ENCODE measurements at regions not wholly inside any gene's neighbourhood (a gene's known extent, or its start where the extent isn't known, plus 50 kb on each side); places are given as distances from the start of the nearest gene placed in this dataset.

- POLR2A ChIA-PET (ENCODE audit: partially characterized antibody) = no interaction called here
- Histone ChIP-seq H2BK15ac (ENCODE audit: low read length) (no peak overlapping the region), H3K4ac (replicated peaks; ENCODE audit: insufficient read length, low read depth, low read length) (no peak overlapping the region), H2BK12ac (ENCODE audit: low read depth, low read length) (no peak overlapping the region), H3K27me3 (replicated peaks in 1 of 4; ENCODE audit: control insufficient read depth in 3 of 4, extremely low read depth in 1 of 4, insufficient read depth in 3 of 4, low read length in 3 of 4) (peaks cover 0 to 4% (median 1%) of the 10 kb centered on the region in 4 experiments; a peak in 2 of 7 replicates), H3K9ac (replicated peaks in 1 of 4; ENCODE audit: extremely low read depth in 1 of 4, low read depth in 3 of 4, low read length in 3 of 4) (no peak overlapping the region), H3K56ac (replicated peaks; ENCODE audit: insufficient read length, low read depth, low read length) (no peak overlapping the region), H2AK5ac (ENCODE audit: low read depth, low read length) (no peak overlapping the region), H2AFZ (ENCODE audit: low read length) (no peak overlapping the region), H3K36me3 (ENCODE audit: control insufficient read depth in 2 of 4, insufficient read depth in 4 of 4, low read length in 3 of 4) (no peaks in the 10 kb centered on the region), H4K91ac (replicated peaks; ENCODE audit: insufficient read length, low read length) (no peak overlapping the region), H4K8ac (ENCODE audit: extremely low read depth, insufficient read depth, low read length) (no peak overlapping the region), H3K23me2 (ENCODE audit: low read depth, low read length) (no peaks in the 10 kb centered on the region; the same call in 1 of the 2 replicates), H4K20me1 (replicated peaks in 1 of 2; ENCODE audit: control insufficient read depth in 1 of 2, insufficient read depth in 2 of 2, low read length in 2 of 2) (no peaks in the 10 kb centered on the region), H2BK5ac (ENCODE audit: low read depth, low read length) (no peak overlapping the region), H3K23ac (ENCODE audit: insufficient read length) (no peak overlapping the region), H3K4me1 (replicated peaks in 1 of 4; ENCODE audit: control insufficient read depth in 3 of 4, insufficient read depth in 4 of 4, low read length in 3 of 4) (no peaks in the 10 kb centered on the region), H3K9me3 (ENCODE audit: insufficient read depth in 2 of 2, low read depth in 1 of 2, low read length in 1 of 2) (peaks cover 6 to 8% of the 10 kb centered on the region in 2 experiments; a peak in 2 of 4 replicates), H3K79me2 (ENCODE audit: control insufficient read depth in 1 of 2, insufficient read depth in 2 of 2, low read length in 2 of 2) (no peaks in the 10 kb centered on the region), H3K4me2 (ENCODE audit: insufficient read depth in 1 of 2, low read depth in 2 of 2, low read length in 2 of 2) (no peak overlapping the region), H3K4me3 (ENCODE audit: extremely low read depth in 1 of 4, insufficient read depth in 2 of 4, low read depth in 3 of 4, low read length in 4 of 4) (no peak overlapping the region), H3K18ac (ENCODE audit: extremely low read depth, low read length) (no peak overlapping the region), H3K79me1 (ENCODE audit: low read depth, low read length) (no peaks in the 10 kb centered on the region), H2BK120ac (replicated peaks; ENCODE audit: low read depth, low read length) (no peak overlapping the region), H3K27ac (ENCODE audit: low read depth, low read length) (no peak overlapping the region), H4K5ac (ENCODE audit: insufficient read length, low read depth, low read length) (no peak overlapping the region), H2BK20ac (ENCODE audit: low read length) (no peak overlapping the region), H3K14ac (ENCODE audit: insufficient read length) (no peak overlapping the region)
- DNase-seq (ENCODE audit: low read depth in 1 of 2, low spot score in 2 of 2) = no peak
- CTCF ChIA-PET (ENCODE audit: partially characterized antibody) = no interaction called here
- 81% methylated on average over 3 of the region's 3 CpGs; no CpG with 5 or more reads in 1 of the 2 experiments for WGBS, 2 experiments (ENCODE audit: extremely low coverage in 1 of 2, insufficient coverage in 1 of 2, insufficient read length in 1 of 2, insufficient replicate concordance in 2 of 2, low coverage in 1 of 2, low lambda C conversion rate in 2 of 2, missing lambda C conversion rate in 1 of 2)
- no peak for FAIRE-seq
- TF ChIP-seq CHD2 (IDR thresholded peaks at IDR 0.05; ENCODE audit: low read length) (no peak), RXRA (IDR thresholded peaks at IDR 0.05; ENCODE audit: insufficient read depth, low read depth, low read length) (no peak), SIN3A (conservative IDR thresholded peaks at IDR 0.05 in 1 of 2, IDR thresholded peaks at IDR 0.05 in 1 of 2; ENCODE audit: low read depth in 1 of 2, low read length in 2 of 2) (no peak), RBBP5 (IDR thresholded peaks at IDR 0.05; ENCODE audit: borderline replicate concordance, low read depth, low read length) (no peak), SP4 (IDR thresholded peaks at IDR 0.05; ENCODE audit: low read length) (no peak), SIRT6 (IDR thresholded peaks at IDR 0.05; ENCODE audit: low read length) (no peak), HDAC2 (IDR thresholded peaks at IDR 0.05; ENCODE audit: borderline replicate concordance in 1 of 2, low read depth in 2 of 2, low read length in 2 of 2) (no peak), PHF8 (conservative IDR thresholded peaks at IDR 0.05; ENCODE audit: low read depth, low read length) (no peak)
These were observed 437.8 kb downstream of the CDH26 start for GRCh38 chr20:60395991-60396390.

All from H1 (cell line).